SU-DHL-6 (cell line): ENCODE measurements at regions not wholly inside any gene's neighbourhood (a gene's known extent, or its start where the extent isn't known, plus 50 kb on each side); places are given as distances from the start of the nearest gene placed in this dataset.

Source experiments
- EZH2phosphoT487 ChIP-seq: fragments of 200-600 bp; sonication (generic), shearing (Covaris generic); conservative IDR thresholded peaks from 2 replicates; pipeline ENCODE4 v1.6.1; 2018; ENCODE audit warnings: mild to moderate bottlenecking, antibody characterized with exemption, low read length, moderate library complexity, mixed read lengths
- TF ChIP-seq, protein P1 (sequence below): fragments of 200-600 bp; sonication (generic); IDR thresholded peaks from one replicate; pipeline ENCODE4 v1.5.1; 2017; ENCODE audit warnings: antibody characterized with exemption, mild to moderate bottlenecking, low read length, moderate library complexity; ENCODE audit not compliant: insufficient read depth, poor library complexity, severe bottlenecking

DNA sequence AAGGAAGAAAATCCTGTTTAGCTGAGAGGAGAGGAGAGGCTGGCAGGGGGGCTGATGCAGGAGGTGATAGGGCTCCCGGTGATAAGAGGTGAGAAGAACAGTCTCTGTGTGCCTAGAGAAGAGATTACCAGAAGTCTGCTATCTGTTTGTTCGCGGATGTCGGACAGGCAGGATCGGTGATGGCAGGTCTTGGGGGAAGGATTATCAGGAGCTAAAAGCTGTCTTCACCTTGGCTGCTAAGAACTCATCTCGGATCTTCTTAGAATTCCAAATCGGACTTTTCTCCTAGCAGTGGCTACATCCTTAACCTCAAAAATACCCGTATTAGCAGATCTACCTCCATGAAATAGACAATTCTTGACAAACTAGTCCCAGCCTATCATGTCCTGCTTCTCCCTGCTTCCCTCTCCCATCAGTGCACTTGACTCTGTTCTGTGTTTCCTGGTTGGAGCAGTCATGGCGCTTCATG, 282.1 kb upstream of the TRIB2 start:
- TF ChIP-seq, protein P1, sequence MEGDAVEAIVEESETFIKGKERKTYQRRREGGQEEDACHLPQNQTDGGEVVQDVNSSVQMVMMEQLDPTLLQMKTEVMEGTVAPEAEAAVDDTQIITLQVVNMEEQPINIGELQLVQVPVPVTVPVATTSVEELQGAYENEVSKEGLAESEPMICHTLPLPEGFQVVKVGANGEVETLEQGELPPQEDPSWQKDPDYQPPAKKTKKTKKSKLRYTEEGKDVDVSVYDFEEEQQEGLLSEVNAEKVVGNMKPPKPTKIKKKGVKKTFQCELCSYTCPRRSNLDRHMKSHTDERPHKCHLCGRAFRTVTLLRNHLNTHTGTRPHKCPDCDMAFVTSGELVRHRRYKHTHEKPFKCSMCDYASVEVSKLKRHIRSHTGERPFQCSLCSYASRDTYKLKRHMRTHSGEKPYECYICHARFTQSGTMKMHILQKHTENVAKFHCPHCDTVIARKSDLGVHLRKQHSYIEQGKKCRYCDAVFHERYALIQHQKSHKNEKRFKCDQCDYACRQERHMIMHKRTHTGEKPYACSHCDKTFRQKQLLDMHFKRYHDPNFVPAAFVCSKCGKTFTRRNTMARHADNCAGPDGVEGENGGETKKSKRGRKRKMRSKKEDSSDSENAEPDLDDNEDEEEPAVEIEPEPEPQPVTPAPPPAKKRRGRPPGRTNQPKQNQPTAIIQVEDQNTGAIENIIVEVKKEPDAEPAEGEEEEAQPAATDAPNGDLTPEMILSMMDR, result no peak
- TF ChIP-seq EZH2phosphoT487, result no peak
